ENCODE measurements at regions not wholly inside any gene's neighbourhood (a gene's known extent, or its start where the extent isn't known, plus 50 kb on each side); places are given as distances from the start of the nearest gene placed in this dataset.

GRCh38 chr1:4126251-4126650, 226.2 kb upstream of the C1orf174 start:
- no peak overlapping the region for H3K4me3 ChIP-seq (ENCODE audit: low read depth, low read length)
- no peak overlapping the region for H3K18ac ChIP-seq (ENCODE audit: low read length)
- no peak overlapping the region for H3K27ac ChIP-seq (ENCODE audit: low read depth, low read length)
- no peak overlapping the region for H3K9ac ChIP-seq (ENCODE audit: low read length)
- no peak overlapping the region for H4K91ac ChIP-seq (ENCODE audit: low read depth, low read length)
- H3K4me2 ChIP-seq (ENCODE audit: low read length): no peak overlapping the region
- H2BK5ac ChIP-seq (ENCODE audit: low read depth, low read length, poor library complexity): no peak overlapping the region
- no peaks in the 10 kb centered on the region for H3K79me2 ChIP-seq (ENCODE audit: control insufficient read depth, insufficient read depth, low read length, poor library complexity)
- H4K8ac ChIP-seq (ENCODE audit: low read depth, low read length): no peak overlapping the region
- H3K79me1 ChIP-seq (ENCODE audit: low read length): no peaks in the 10 kb centered on the region
- no CpG with 5 or more reads among the region's 9 CpGs for WGBS (ENCODE audit: extremely low coverage, insufficient coverage, insufficient read length)
- H3K14ac ChIP-seq (ENCODE audit: low read length): no peak overlapping the region
- H3K4me1 ChIP-seq (ENCODE audit: control insufficient read depth in 1 of 2, insufficient read depth in 2 of 2, low read length in 2 of 2): no peaks in the 10 kb centered on the region
- no peak overlapping the region for H3K4ac ChIP-seq (ENCODE audit: low read depth, low read length)
- H2BK12ac ChIP-seq (ENCODE audit: low read length): no peak overlapping the region
- no peak overlapping the region for H2AFZ ChIP-seq (ENCODE audit: insufficient read depth, low read length, poor library complexity)
- H3K27me3 ChIP-seq (ENCODE audit: insufficient read depth, low read length): no peaks in the 10 kb centered on the region
- H4K12ac ChIP-seq (ENCODE audit: low read depth, low read length): no peak overlapping the region
- H3K23ac ChIP-seq (ENCODE audit: low read length): no peak overlapping the region
- H3K9me3 ChIP-seq (ENCODE audit: insufficient read depth, low read depth, low read length): peaks cover 2% of the 10 kb centered on the region
- no peak overlapping the region for H2AK5ac ChIP-seq (ENCODE audit: low read length)
- DNase-seq: no peak
- H3K36me3 ChIP-seq (ENCODE audit: control insufficient read depth in 1 of 2, insufficient read depth in 2 of 2, low read length in 2 of 2): no peaks in the 10 kb centered on the region
- no peak overlapping the region for H2BK120ac ChIP-seq (ENCODE audit: insufficient read depth, low read length, poor library complexity)

- H4K91ac ChIP-seq (ENCODE audit: low read depth, low read length): no peak overlapping the region
- no peak overlapping the region for H3K4ac ChIP-seq (ENCODE audit: low read depth, low read length)
- H3K14ac ChIP-seq (ENCODE audit: low read length): no peak overlapping the region
- no peak overlapping the region for H2BK12ac ChIP-seq (ENCODE audit: low read length)
- DNase-seq: no peak
- no peak overlapping the region for H3K23ac ChIP-seq (ENCODE audit: low read length)
- no peaks in the 10 kb centered on the region for H3K4me1 ChIP-seq (ENCODE audit: control insufficient read depth in 1 of 2, insufficient read depth in 2 of 2, low read length in 2 of 2)
- H3K9ac ChIP-seq (ENCODE audit: low read length): no peak overlapping the region
- no peak overlapping the region for H2AFZ ChIP-seq (ENCODE audit: insufficient read depth, low read length, poor library complexity)
- H3K79me2 ChIP-seq (ENCODE audit: control insufficient read depth, insufficient read depth, low read length, poor library complexity): no peaks in the 10 kb centered on the region
- no peak overlapping the region for H3K4me2 ChIP-seq (ENCODE audit: low read length)
- H2BK120ac ChIP-seq (ENCODE audit: insufficient read depth, low read length, poor library complexity): no peak overlapping the region
- no peak overlapping the region for H2AK5ac ChIP-seq (ENCODE audit: low read length)
- peaks cover 2% of the 10 kb centered on the region for H3K9me3 ChIP-seq (ENCODE audit: insufficient read depth, low read depth, low read length)
- no peak overlapping the region for H3K4me3 ChIP-seq (ENCODE audit: low read depth, low read length)
- no peak overlapping the region for H3K18ac ChIP-seq (ENCODE audit: low read length)
- no peak overlapping the region for H3K27ac ChIP-seq (ENCODE audit: low read depth, low read length)
- H3K27me3 ChIP-seq (ENCODE audit: insufficient read depth, low read length): no peaks in the 10 kb centered on the region
- H3K79me1 ChIP-seq (ENCODE audit: low read length): no peaks in the 10 kb centered on the region
- no peak overlapping the region for H4K12ac ChIP-seq (ENCODE audit: low read depth, low read length)
- no CpG with 5 or more reads among the region's 20 CpGs for WGBS (ENCODE audit: extremely low coverage, insufficient coverage, insufficient read length)
- H2BK5ac ChIP-seq (ENCODE audit: low read depth, low read length, poor library complexity): no peak overlapping the region
- H4K8ac ChIP-seq (ENCODE audit: low read depth, low read length): no peak overlapping the region
- H3K36me3 ChIP-seq (ENCODE audit: control insufficient read depth in 1 of 2, insufficient read depth in 2 of 2, low read length in 2 of 2): no peaks in the 10 kb centered on the region
Observed at GRCh38 chr1:4126731-4127591, 226.9 kb upstream of the C1orf174 start.

- Histone ChIP-seq H3K79me2 (ENCODE audit: control insufficient read depth, insufficient read depth, low read length, poor library complexity) (no peaks in the 10 kb centered on the region), H3K14ac (ENCODE audit: low read length) (no peak overlapping the region), H4K91ac (ENCODE audit: low read depth, low read length) (no peak overlapping the region), H3K9ac (ENCODE audit: low read length) (no peak overlapping the region), H3K9me3 (ENCODE audit: insufficient read depth, low read depth, low read length) (peaks cover 2% of the 10 kb centered on the region), H3K79me1 (ENCODE audit: low read length) (no peaks in the 10 kb centered on the region), H4K8ac (ENCODE audit: low read depth, low read length) (no peak overlapping the region), H3K36me3 (ENCODE audit: control insufficient read depth in 1 of 2, insufficient read depth in 2 of 2, low read length in 2 of 2) (no peaks in the 10 kb centered on the region), H4K12ac (ENCODE audit: low read depth, low read length) (no peak overlapping the region), H3K23ac (ENCODE audit: low read length) (no peak overlapping the region), H3K27me3 (ENCODE audit: insufficient read depth, low read length) (no peaks in the 10 kb centered on the region), H2AK5ac (ENCODE audit: low read length) (no peak overlapping the region), H2BK5ac (ENCODE audit: low read depth, low read length, poor library complexity) (no peak overlapping the region), H2BK120ac (ENCODE audit: insufficient read depth, low read length, poor library complexity) (no peak overlapping the region), H2BK12ac (ENCODE audit: low read length) (no peak overlapping the region), H3K4ac (ENCODE audit: low read depth, low read length) (no peak overlapping the region), H2AFZ (ENCODE audit: insufficient read depth, low read length, poor library complexity) (no peak overlapping the region), H3K4me2 (ENCODE audit: low read length) (no peak overlapping the region), H3K27ac (ENCODE audit: low read depth, low read length) (no peak overlapping the region), H3K4me1 (ENCODE audit: control insufficient read depth in 1 of 2, insufficient read depth in 2 of 2, low read length in 2 of 2) (no peaks in the 10 kb centered on the region), H3K4me3 (ENCODE audit: low read depth, low read length) (no peak overlapping the region), H3K18ac (ENCODE audit: low read length) (no peak overlapping the region)
- DNase-seq: no peak
- WGBS (ENCODE audit: extremely low coverage, insufficient coverage, insufficient read length): no CpG with 5 or more reads among the region's 23 CpGs
Observed at GRCh38 chr1:4127592-4128140, 227.6 kb upstream of the C1orf174 start.

GRCh38 chr1:4128616-4129015, 228.5 kb upstream of the C1orf174 start:
- no peak overlapping the region for H3K9ac ChIP-seq (ENCODE audit: low read length)
- no peak overlapping the region for H4K12ac ChIP-seq (ENCODE audit: low read depth, low read length)
- no peak overlapping the region for H2BK12ac ChIP-seq (ENCODE audit: low read length)
- H3K27ac ChIP-seq (ENCODE audit: low read depth, low read length): no peak overlapping the region
- H2BK120ac ChIP-seq (ENCODE audit: insufficient read depth, low read length, poor library complexity): no peak overlapping the region
- WGBS (ENCODE audit: extremely low coverage, insufficient coverage, insufficient read length): no CpG with 5 or more reads among the region's 20 CpGs
- no peak overlapping the region for H3K18ac ChIP-seq (ENCODE audit: low read length)
- H3K23ac ChIP-seq (ENCODE audit: low read length): no peak overlapping the region
- H3K79me2 ChIP-seq (ENCODE audit: control insufficient read depth, insufficient read depth, low read length, poor library complexity): no peaks in the 10 kb centered on the region
- H3K4me3 ChIP-seq (ENCODE audit: low read depth, low read length): no peak overlapping the region
- DNase-seq: no peak
- H3K14ac ChIP-seq (ENCODE audit: low read length): no peak overlapping the region
- H2BK5ac ChIP-seq (ENCODE audit: low read depth, low read length, poor library complexity): no peak overlapping the region
- no peak overlapping the region for H3K4ac ChIP-seq (ENCODE audit: low read depth, low read length)
- H2AK5ac ChIP-seq (ENCODE audit: low read length): no peak overlapping the region
- H3K9me3 ChIP-seq (ENCODE audit: insufficient read depth, low read depth, low read length): peaks cover 2% of the 10 kb centered on the region
- no peaks in the 10 kb centered on the region for H3K79me1 ChIP-seq (ENCODE audit: low read length)
- H2AFZ ChIP-seq (ENCODE audit: insufficient read depth, low read length, poor library complexity): no peak overlapping the region
- no peaks in the 10 kb centered on the region for H3K27me3 ChIP-seq (ENCODE audit: insufficient read depth, low read length)
- no peak overlapping the region for H4K8ac ChIP-seq (ENCODE audit: low read depth, low read length)
- no peak overlapping the region for H3K4me2 ChIP-seq (ENCODE audit: low read length)
- H4K91ac ChIP-seq (ENCODE audit: low read depth, low read length): no peak overlapping the region
- H3K4me1 ChIP-seq (ENCODE audit: control insufficient read depth in 1 of 2, insufficient read depth in 2 of 2, low read length in 2 of 2): no peaks in the 10 kb centered on the region
- H3K36me3 ChIP-seq (ENCODE audit: control insufficient read depth in 1 of 2, insufficient read depth in 2 of 2, low read length in 2 of 2): no peaks in the 10 kb centered on the region

All from trophoblast cell (in vitro differentiated cells and primary cell).